AG08396 (cell line): ENCODE measurements at regions not wholly inside any gene's neighbourhood (a gene's known extent, or its start where the extent isn't known, plus 50 kb on each side); places are given as distances from the start of the nearest gene placed in this dataset.
"Not testable (repeated sequence)": the region's sequence is repeated elsewhere in the genome, so short reads cannot be mapped to it uniquely, and the experiment has no call there.

Source experiments
- DNase-seq: peaks from one replicate; pipeline ENCODE4 v3.0.0; 2012; ENCODE audit warnings: low spot score, mixed read lengths

DNA sequence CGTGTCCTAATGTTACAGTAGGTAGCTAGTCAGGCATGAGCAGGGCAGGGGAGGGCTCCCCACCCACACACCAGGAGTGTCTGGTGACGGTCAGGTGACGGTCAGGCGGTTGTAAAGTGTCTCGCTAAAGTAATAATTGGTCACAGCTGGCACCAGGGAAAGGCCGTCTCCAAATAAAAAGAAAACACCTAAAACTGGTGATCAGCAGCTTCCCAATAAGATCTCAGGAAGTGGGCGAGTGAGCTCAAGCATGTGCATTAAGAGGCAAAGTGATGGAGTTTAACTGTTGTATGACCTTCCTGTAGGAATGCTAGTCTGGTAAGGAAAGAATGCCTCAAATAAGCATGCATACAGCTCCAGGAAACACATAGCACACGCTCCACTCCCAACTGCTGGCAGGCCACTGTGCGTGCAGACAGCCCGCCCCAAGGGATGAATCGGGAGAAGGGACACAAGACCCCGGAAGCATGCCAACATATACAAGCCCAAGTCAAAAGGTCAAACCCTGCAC is 177.1 kb downstream of the RNF144A start:
- no peak for DNase-seq

DNA sequence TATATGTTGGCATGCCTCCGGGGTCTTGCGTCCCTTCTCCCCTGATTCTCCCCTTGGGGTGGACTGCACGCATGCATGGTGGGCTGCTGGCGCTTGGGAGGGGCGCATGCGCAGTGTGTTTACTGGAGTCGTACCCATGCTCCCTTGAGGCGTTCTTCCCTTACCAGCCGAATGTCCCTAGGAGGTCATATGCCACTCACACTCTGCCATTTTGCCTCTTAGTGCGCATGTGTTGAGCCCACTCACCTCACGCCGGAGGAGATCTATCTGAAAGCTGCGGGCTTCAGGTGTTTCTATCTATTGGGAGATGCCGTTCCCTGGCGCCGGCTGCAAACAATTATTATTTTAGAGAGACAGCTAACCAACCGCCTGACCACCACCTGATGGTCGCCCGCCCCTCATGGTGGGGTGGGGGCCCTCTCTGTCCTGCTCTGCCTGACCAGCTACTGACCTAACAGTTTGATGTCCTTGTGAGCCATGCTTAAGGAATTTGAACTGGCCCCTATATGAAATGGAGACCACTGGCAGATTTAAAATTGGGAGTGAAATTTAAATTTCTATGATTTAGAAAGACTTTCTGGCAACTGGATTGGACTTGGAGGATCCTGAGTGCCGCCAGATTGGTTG is 179.6 kb downstream of the RNF144A start:
- DNase-seq = no peak

DNA sequence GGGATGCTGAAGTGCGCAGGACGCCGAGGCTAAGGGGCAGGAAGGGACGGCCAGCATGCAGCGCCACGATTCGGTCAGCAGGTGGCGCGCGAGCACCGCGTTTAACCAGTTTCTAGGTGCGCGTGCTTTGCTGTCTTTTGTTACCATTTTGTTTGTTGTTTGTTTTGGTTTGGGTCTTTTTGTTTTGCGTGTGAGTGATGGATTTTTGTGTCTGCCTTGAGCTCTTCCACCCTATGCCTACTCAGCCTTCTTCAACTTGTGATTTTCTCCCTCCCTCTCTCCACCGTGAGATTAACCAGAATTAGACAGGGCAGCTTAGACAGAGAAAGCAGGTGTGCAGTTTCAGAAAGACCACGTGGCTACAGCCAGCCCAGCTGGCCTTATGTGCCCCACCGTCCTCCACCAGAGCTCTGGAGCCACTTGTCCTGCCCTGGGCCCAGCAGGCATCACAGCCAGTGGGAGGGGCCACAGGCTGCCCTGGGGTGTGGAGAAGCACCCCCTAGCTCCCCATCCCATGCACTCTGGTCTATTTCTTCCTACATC is 180.2 kb downstream of the RNF144A start:
- DNase-seq = peak; percentile 80

DNA sequence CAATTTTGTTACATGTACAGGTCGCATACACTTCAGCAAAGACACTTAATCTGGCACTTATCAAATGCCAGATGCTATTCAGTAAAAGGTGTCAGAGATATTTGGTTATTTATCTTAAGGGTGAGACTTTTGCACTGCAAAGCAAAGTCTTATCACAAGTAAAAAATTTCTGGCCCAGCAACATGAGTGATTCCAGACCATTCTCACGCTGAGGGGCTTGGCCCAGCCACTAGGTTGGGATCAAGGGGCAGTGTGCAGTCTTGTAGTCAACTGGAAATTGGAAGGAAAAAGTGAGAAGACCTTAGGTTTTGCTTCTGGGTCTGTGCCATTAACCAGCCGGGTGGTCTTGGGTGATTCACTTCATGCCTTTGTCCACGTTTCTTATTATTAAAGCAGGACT is 181.6 kb downstream of the RNF144A start:
- no peak for DNase-seq

GRCh38 chr2:7099687-7100086 is 182.5 kb downstream of the RNF144A start:
- DNase-seq = not testable (repeated sequence)

- no peak for DNase-seq
These were observed 185.6 kb downstream of the RNF144A start for GRCh38 chr2:7102826-7103225.

GRCh38 chr2:7108792-7109532 is 191.8 kb downstream of the RNF144A start:
- DNase-seq = no peak

- no peak for DNase-seq
These were observed 192.3 kb downstream of the RNF144A start for GRCh38 chr2:7109533-7109885.

- no peak for DNase-seq
These were observed 194.4 kb downstream of the RNF144A start for GRCh38 chr2:7111626-7112025.

- no peak for DNase-seq
These were observed 198.2 kb downstream of the RNF144A start for GRCh38 chr2:7115364-7115763.

- no peak for DNase-seq
These were observed 198.7 kb downstream of the RNF144A start for GRCh38 chr2:7115906-7116305.

DNA sequence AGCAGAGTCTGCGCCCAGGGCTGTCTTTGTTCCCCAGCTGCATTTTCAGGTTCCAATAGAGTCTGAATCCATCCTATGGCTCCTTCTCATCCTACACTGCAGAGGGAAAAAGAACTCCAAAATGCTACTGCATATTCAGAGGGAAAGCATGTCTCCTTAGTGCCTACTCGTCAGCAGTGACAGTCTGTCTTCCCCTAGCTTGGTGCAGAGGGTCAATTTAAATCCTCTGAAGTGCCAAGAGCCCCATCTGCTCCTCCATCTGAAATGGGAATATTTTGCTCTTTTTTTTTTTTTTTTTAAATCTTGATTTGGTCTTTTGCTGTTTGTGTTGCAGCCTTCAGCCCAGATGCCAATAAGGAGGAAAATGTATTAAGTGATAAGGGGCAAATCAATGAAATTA is 199.3 kb downstream of the RNF144A start:
- no peak for DNase-seq

DNA sequence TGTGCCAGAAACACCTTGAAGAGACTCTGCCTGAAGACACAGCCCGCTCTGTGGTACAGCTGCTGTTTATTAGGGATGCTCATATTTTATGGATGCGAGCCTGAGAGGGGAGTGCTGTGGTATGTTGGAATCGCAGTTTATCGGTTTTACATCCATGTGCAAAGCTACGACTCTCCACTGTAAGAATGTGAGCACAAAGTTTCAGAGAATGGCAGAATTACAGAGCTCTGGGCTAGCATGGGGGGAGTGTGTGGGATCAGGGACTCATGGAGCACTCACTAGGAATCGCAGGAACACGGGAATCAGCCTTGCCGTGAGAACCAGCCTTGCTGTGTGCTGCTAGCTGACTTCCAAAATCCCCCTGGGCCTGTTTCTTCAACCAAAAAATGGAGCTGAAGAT is 199.9 kb downstream of the RNF144A start:
- no peak for DNase-seq

DNA sequence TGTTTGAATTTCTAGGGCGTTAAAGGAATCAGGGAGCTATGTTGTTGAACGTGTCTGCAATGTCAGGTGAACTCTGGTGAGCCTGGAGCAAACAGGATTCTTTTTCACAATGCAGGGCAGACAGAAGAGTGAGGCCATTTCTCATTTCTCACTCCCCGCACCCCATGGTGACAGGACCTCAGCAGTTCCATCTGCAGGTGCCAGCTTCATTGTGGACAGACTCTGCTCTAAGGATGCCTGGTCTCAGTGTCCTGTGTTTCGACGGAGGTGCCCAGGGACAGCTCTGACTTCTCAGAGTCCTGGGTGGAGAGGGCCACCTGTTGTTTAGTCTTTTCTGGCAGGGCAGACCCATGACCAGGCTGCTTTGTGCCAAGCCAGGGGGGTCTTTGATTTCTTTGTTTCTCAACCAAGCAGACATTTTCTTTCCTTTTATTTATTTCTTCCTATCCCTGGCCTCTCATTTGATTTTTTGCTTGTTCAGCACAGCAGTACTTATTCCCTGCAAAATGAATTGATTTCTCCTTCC is 201.5 kb downstream of the RNF144A start:
- DNase-seq = no peak

- DNase-seq = peak; percentile 16
These were observed 202.1 kb downstream of the RNF144A start for GRCh38 chr2:7119132-7119835.

- no peak for DNase-seq
These were observed 204.6 kb downstream of the RNF144A start for GRCh38 chr2:7121851-7122250.

DNA sequence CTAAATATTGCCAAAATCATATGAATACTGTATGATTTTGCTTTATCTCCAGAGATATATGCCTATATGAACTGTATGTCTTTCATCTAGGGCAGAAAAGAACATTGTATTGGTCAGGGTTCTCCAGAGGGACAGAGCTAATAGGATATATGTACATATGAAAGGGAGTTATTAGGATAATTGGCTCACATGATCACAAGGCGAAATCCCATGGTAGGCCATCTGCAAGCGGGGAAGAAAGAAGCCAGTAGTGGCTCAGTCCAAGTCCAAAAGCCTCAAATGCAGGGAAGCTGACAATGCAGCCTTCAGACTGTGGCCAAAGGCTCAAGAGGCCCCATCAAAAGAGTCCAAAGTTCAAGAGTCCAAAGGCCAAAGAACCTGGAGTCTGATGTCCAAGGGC is 209.9 kb downstream of the RNF144A start:
- no peak for DNase-seq

DNA sequence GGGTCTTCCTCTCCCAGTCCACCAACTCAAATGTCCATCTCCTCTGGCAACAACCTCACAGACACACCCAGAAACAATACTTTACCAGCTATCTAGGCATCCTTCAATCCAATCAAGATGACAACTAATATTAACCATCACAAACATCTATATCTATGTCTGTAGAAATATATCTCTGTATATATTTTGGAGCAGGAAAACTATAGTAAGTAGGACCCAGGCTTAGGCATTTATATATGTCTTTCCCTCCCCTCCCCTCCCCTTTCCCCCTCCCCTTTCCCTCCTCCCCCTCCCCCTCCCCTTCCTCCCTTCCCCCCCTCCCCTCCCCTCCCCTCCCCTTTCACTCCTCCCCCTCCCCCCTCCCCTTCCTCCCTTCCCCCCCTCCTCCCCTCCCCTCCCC is 210.5 kb downstream of the RNF144A start:
- no peak for DNase-seq

DNA sequence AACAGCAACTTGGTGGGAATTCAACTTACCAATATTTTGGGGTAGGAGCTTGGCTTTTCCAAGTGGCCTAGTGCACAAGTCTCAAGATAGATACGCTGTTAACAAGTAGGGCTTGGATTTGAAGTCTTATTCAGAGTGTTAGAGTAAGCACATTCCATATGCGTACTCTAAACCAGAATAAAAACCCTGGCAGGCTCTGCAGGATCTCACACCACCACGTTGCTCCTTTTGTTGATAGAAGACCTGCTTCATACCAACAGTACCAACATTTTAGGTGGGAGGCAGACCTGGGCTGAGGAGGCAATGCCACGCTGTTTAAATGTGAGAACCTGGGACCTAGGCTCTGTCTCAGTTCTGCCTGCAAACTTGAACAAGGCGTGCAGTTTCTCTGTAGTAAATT is 214.0 kb downstream of the RNF144A start:
- DNase-seq = no peak

- DNase-seq = no peak
These were observed 215.5 kb downstream of the RNF144A start for GRCh38 chr2:7132753-7133152.

GRCh38 chr2:7133521-7133920 is 216.3 kb downstream of the RNF144A start:
- no peak for DNase-seq

DNA sequence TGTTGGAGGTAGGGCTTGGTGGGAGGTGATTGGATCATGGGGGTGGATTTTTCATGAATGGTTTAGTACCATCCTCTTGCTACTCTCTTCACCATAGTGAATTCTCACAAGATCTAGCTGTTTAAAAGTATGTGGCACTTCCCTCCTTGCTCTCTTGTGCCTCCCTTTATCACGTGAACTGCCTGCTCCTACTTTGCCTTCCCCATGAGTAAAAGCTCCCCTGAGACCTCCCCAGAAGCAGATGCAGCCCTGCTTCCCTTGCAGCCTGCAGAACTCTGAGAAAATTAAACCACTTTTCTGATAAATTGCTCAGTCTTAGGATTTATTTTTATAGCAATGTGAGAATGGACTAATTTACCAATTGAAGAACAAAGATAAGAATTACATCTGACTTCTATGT is 223.1 kb downstream of the RNF144A start:
- no peak for DNase-seq

- DNase-seq = no peak
These were observed 228.5 kb downstream of the RNF144A start for GRCh38 chr2:7145707-7146106.
